ENCODE measurements at regions not wholly inside any gene's neighbourhood (a gene's known extent, or its start where the extent isn't known, plus 50 kb on each side); places are given as distances from the start of the nearest gene placed in this dataset.

DNA sequence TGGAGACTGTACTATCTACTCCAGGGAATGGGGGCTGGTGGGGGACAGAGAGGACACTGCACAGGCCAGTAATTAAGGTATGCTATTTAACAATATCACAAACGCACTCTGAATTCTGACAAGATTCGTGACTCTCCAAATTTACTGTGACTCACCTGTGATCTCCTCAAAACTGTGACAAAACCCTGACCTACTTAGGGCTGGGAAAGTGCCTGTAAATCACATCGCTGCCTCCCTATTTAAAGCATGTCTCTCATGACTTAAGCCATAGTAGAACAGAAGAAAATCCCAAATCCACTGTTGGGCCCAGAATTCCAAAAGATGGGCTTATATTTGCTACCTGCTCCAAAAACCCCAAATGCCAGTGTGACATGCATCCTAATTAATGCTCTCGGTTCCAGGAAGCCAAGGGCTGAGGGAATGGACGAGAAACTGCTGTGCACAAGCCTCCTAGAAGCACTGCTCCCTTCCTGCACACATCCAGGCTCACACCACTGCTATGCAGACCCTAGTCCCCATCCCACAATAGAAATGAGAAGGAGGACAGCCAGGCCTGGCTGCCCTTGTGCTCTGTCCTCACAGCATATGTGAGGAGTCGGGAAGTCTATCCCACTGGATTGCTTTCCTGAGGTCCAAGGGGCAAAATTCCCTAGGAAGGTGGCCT lies 187.7 kb upstream of the CHRNA7 start:
- H3K4me3 ChIP-seq (ENCODE audit: low read length in 2 of 2): no peak overlapping the region
- Mint-ChIP-seq H3K9me3 (peaks cover 0 to 2% (median 0%) of the 10 kb centered on the region in 8 donors), H3K36me3 (no peaks in the 10 kb centered on the region), H3K27me3 (peaks cover 3 to 4% of the 10 kb centered on the region in 2 donors), H3K4me3 (no peak overlapping the region), H3K27ac (no peak overlapping the region), H3K4me1 (no peaks in the 10 kb centered on the region)
- no peaks in the 10 kb centered on the region for H3K27me3 ChIP-seq (ENCODE audit: insufficient read depth, low read length)
- intact Hi-C loops (cut with micrococcal nuclease): no loop called here
- no peak for DNase-seq
- H3K27ac ChIP-seq (ENCODE audit: low read depth, low read length): no peak overlapping the region
- H3K9me3 ChIP-seq (ENCODE audit: control insufficient read depth in 1 of 2, low read length in 2 of 2): no peaks in the 10 kb centered on the region
- no peaks in the 10 kb centered on the region for H3K4me1 ChIP-seq (ENCODE audit: insufficient read depth, low read length)
- ChIA-PET CTCF (ENCODE audit: partially characterized antibody) (no interaction called here), POLR2A (ENCODE audit: partially characterized antibody) (no interaction called here)
- H3K36me3 ChIP-seq (ENCODE audit: insufficient read depth, low read length): no peaks in the 10 kb centered on the region

DNA sequence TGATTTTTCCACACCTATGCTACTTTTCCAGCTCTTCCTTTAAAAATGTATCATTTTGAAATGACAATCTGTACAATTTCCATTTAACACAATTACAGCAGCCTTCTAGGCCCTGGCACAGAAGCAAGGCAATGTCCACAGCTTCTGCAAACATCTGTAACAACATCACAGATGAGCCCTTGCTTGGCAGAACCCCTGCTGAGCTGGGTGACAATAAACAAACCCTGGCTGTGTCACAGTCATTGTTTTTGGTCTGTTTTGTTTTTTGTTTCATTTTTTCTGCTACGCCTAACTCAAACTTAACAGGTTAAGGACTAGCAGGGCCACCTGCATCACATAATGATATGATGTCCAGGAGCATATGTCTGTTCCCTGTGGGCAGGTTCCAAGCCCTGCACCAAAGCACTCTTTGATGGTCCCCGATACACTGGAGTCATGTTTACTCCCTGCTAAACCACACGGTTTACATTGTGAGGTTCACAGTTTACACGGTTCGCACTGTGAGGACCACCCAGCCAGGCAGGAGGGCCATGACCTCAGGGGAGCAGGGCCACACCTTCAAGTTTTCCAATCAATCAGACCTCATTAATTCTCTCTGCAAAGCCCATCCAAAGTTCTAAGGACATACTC lies 186.8 kb upstream of the CHRNA7 start:
- no peaks in the 10 kb centered on the region for H3K36me3 Mint-ChIP-seq
- no peak overlapping the region for H3K27ac ChIP-seq (ENCODE audit: low read depth, low read length)
- no peak overlapping the region for H3K27ac Mint-ChIP-seq
- DNase-seq: no peak
- no peaks in the 10 kb centered on the region for H3K4me1 Mint-ChIP-seq
- ChIA-PET CTCF (ENCODE audit: partially characterized antibody) (interaction anchor here (0.7 kb wide), 1 partner anchor 696 kb away, joined by 3 read pairs; no protein-coding TSS in a partner anchor), POLR2A (ENCODE audit: partially characterized antibody) (no interaction called here)
- no peaks in the 10 kb centered on the region for H3K4me1 ChIP-seq (ENCODE audit: insufficient read depth, low read length)
- intact Hi-C loops (cut with micrococcal nuclease): no loop called here
- H3K4me3 ChIP-seq (ENCODE audit: low read length in 2 of 2): no peak overlapping the region
- H3K36me3 ChIP-seq (ENCODE audit: insufficient read depth, low read length): no peaks in the 10 kb centered on the region
- no peaks in the 10 kb centered on the region for H3K9me3 ChIP-seq (ENCODE audit: control insufficient read depth in 1 of 2, low read length in 2 of 2)
- H3K27me3 ChIP-seq (ENCODE audit: insufficient read depth, low read length): no peaks in the 10 kb centered on the region
- peaks cover 3 to 5% of the 10 kb centered on the region in 2 donors for H3K27me3 Mint-ChIP-seq
- peaks cover 0 to 2% (median under 1%) of the 10 kb centered on the region in 8 donors for H3K9me3 Mint-ChIP-seq
- H3K4me3 Mint-ChIP-seq: no peak overlapping the region

DNA sequence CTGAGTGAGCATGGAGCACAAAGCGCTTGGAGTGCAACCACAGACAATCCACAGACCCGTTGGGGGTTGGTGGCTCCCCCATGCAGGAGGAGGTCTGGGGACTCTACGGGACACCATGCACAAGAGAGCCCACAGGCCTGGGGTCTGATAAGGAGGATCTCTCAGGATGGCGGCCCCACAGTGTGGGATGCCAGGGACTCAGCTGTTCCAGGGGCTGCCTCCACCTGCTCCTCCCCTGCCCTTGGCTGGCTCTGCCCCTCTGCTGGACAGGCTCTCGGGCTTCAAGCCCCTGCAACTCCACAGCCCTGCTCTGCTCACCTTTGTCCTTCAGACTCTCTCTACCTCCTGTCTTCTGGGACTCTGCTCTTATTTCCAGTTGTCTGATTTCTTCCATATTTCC lies 184.5 kb upstream of the CHRNA7 start:
- Histone ChIP-seq H3K4me1 (ENCODE audit: insufficient read depth, low read length) (no peaks in the 10 kb centered on the region), H3K4me3 (ENCODE audit: low read length in 2 of 2) (no peak overlapping the region), H3K27ac (ENCODE audit: low read depth, low read length) (no peak overlapping the region), H3K27me3 (ENCODE audit: insufficient read depth, low read length) (no peaks in the 10 kb centered on the region), H3K36me3 (ENCODE audit: insufficient read depth, low read length) (no peaks in the 10 kb centered on the region), H3K9me3 (ENCODE audit: control insufficient read depth in 1 of 2, low read length in 2 of 2) (no peaks in the 10 kb centered on the region)
- Mint-ChIP-seq H3K4me3 (no peak overlapping the region), H3K4me1 (no peaks in the 10 kb centered on the region), H3K36me3 (no peaks in the 10 kb centered on the region), H3K9me3 (peaks cover 0 to 23% (median 8%) of the 10 kb centered on the region in 8 donors), H3K27ac (no peak overlapping the region), H3K27me3 (peaks cover 5 to 12% of the 10 kb centered on the region in 2 donors)
- CTCF ChIA-PET (ENCODE audit: partially characterized antibody): no interaction called here
- no peak for DNase-seq
- intact Hi-C loops (cut with micrococcal nuclease): no loop called here
- POLR2A ChIA-PET (ENCODE audit: partially characterized antibody): no interaction called here

DNA sequence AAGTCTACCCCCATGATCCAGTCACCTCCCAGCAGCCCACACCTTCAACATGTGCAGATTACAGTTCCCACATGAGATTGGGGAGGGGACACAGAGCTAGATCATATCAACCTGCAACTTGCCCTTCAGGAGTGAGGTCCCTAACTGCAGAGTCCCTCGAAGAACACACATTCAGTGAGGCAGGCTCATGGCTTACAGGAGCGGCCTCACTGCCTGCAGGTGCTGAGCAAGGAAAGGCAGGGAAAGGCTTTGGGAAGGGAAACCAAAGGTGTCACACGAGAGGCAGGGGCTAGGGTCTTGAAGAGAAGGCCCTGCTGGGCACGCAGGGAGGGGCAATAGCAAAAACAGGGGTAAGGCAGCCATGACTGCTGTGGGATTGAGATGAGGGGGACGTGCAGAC lies 182.4 kb upstream of the CHRNA7 start:
- ChIA-PET POLR2A (ENCODE audit: partially characterized antibody) (no interaction called here), CTCF (ENCODE audit: partially characterized antibody) (no interaction called here)

DNA sequence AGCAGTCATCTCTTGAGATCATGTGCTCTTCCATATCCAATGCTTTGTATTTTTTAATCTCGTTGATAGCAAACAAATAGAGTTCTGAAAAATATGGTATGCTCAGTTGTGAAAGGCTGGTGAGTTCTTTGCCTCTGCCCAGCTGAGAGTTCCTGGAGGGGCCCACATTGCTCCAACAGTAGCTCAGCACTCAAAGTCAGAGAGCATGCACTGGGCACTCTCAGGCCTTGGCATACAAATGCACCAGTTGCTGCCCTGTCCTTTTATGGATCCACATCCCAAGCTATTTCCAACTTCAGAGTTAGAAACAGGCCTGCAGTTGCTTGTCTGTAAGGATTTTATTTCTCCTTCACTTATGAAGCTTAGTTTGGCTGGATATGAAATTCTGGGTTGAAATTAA lies 181.7 kb upstream of the CHRNA7 start:
- Histone ChIP-seq H3K27ac (ENCODE audit: low read depth, low read length) (no peak overlapping the region), H3K4me1 (ENCODE audit: insufficient read depth, low read length) (no peaks in the 10 kb centered on the region), H3K36me3 (ENCODE audit: insufficient read depth, low read length) (no peaks in the 10 kb centered on the region), H3K9me3 (ENCODE audit: control insufficient read depth in 1 of 2, low read length in 2 of 2) (no peaks in the 10 kb centered on the region), H3K4me3 (ENCODE audit: low read length in 2 of 2) (no peak overlapping the region), H3K27me3 (ENCODE audit: insufficient read depth, low read length) (no peaks in the 10 kb centered on the region)
- H3K36me3 Mint-ChIP-seq: no peaks in the 10 kb centered on the region
- peaks cover 11 to 24% of the 10 kb centered on the region in 2 donors for H3K27me3 Mint-ChIP-seq
- DNase-seq: no peak
- POLR2A ChIA-PET (ENCODE audit: partially characterized antibody): no interaction called here
- intact Hi-C loops (cut with micrococcal nuclease): no loop called here
- H3K4me3 Mint-ChIP-seq: no peak overlapping the region
- H3K9me3 Mint-ChIP-seq: peaks cover 4 to 29% (median 14%) of the 10 kb centered on the region in 8 donors
- no peak overlapping the region for H3K27ac Mint-ChIP-seq
- CTCF ChIA-PET (ENCODE audit: partially characterized antibody): no interaction called here
- H3K4me1 Mint-ChIP-seq: no peaks in the 10 kb centered on the region

More for the DNA sequence above, 182.4 kb upstream of the CHRNA7 start:
- Histone ChIP-seq H3K27ac (ENCODE audit: low read depth, low read length) (no peak overlapping the region), H3K4me3 (ENCODE audit: low read length in 2 of 2) (no peak overlapping the region), H3K36me3 (ENCODE audit: insufficient read depth, low read length) (no peaks in the 10 kb centered on the region), H3K4me1 (ENCODE audit: insufficient read depth, low read length) (no peaks in the 10 kb centered on the region), H3K27me3 (ENCODE audit: insufficient read depth, low read length) (no peaks in the 10 kb centered on the region), H3K9me3 (ENCODE audit: control insufficient read depth in 1 of 2, low read length in 2 of 2) (no peaks in the 10 kb centered on the region)
- intact Hi-C loops (cut with micrococcal nuclease): no loop called here
- DNase-seq: no peak
- Mint-ChIP-seq H3K27ac (no peak overlapping the region), H3K9me3 (peaks cover under 1 to 29% (median 13%) of the 10 kb centered on the region in 8 donors), H3K36me3 (no peaks in the 10 kb centered on the region), H3K4me3 (no peak overlapping the region), H3K4me1 (no peaks in the 10 kb centered on the region), H3K27me3 (peaks cover 11 to 19% of the 10 kb centered on the region in 2 donors)

DNA sequence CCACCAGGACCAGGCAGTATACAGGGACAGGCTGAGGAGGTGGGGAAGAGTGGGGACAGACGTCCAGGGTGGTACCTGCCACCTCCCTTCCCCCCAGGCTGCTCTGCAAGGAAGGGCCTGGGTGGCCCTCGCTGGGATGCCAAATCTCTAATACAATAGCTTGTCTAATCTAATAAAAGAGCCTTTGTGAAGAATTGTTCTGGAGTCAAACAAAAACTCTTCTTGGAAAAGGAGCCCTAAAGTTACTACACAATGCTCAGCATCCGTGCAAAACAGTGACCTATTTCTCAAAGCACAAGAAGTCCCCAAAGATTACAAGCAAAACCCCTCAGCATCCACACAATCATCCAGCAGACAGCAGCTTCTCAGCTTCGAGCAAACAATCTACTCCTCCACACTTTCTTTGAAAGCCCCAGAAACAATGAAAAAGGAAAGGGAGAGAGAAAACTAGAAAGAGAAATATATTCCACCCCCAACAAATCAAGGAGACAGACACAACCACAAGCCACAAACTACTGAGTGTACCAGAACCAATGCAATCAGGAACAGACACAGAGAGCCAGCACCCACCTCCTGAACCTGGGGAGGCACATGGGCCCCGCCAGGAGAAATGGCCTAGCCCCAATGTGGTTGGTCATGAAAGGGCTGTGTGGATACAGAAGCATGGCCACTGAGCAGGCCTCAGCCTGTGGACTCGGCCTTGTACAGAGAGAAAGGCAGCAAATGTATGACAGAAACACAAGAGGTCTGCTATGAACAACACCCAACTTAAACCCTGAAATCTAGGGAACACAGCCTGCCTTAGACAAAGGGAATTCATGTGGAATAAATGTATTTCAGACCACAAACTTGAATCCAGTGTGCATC lies 177.1 kb upstream of the CHRNA7 start:
- no peak overlapping the region for H3K27ac ChIP-seq (ENCODE audit: low read depth, low read length)
- H3K4me1 ChIP-seq (ENCODE audit: insufficient read depth, low read length): no peaks in the 10 kb centered on the region
- no peaks in the 10 kb centered on the region for H3K9me3 ChIP-seq (ENCODE audit: control insufficient read depth in 1 of 2, low read length in 2 of 2)
- no peaks in the 10 kb centered on the region for H3K27me3 ChIP-seq (ENCODE audit: insufficient read depth, low read length)
- POLR2A ChIA-PET (ENCODE audit: partially characterized antibody): no interaction called here
- Mint-ChIP-seq H3K9me3 (peaks cover 6 to 36% (median 19%) of the 10 kb centered on the region in 8 donors), H3K4me1 (no peaks in the 10 kb centered on the region), H3K27me3 (peaks cover 19 to 31% of the 10 kb centered on the region in 2 donors), H3K27ac (no peak overlapping the region), H3K4me3 (no peak overlapping the region), H3K36me3 (no peaks in the 10 kb centered on the region)
- no peak overlapping the region for H3K4me3 ChIP-seq (ENCODE audit: low read length in 2 of 2)
- H3K36me3 ChIP-seq (ENCODE audit: insufficient read depth, low read length): no peaks in the 10 kb centered on the region
- DNase-seq: no peak
- CTCF ChIA-PET (ENCODE audit: partially characterized antibody): no interaction called here
- intact Hi-C loops (cut with micrococcal nuclease): no loop called here

DNA sequence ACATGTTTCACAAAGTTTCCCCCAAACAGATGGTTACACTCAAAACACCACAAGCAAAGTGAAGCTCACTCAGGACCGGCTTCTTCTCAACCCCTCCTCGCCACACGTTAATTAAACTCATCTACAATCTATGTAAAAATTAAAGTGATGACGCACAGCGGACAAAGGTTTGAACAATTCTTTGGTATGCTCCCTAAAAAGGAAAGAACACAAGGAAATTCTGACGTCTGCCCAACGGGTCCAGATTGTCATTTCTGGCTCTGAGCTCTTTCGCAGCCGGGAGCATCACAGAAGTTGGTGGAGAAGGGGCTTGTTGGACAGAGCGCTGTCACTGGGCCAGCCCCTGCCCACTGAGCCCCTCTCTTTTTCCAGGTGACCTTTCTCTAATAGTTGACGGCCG lies 173.7 kb upstream of the CHRNA7 start:
- no peaks in the 10 kb centered on the region for H3K4me1 ChIP-seq (ENCODE audit: insufficient read depth, low read length)
- POLR2A ChIA-PET (ENCODE audit: partially characterized antibody): no interaction called here
- H3K27me3 ChIP-seq (ENCODE audit: insufficient read depth, low read length): no peaks in the 10 kb centered on the region
- H3K27me3 Mint-ChIP-seq: peaks cover 14 to 17% of the 10 kb centered on the region in 2 donors
- peaks cover 3 to 15% (median 6%) of the 10 kb centered on the region in 8 donors for H3K9me3 Mint-ChIP-seq
- intact Hi-C loops (cut with micrococcal nuclease): no loop called here
- no peak for DNase-seq
- H3K9me3 ChIP-seq (ENCODE audit: control insufficient read depth in 1 of 2, low read length in 2 of 2): no peaks in the 10 kb centered on the region
- H3K36me3 Mint-ChIP-seq: no peaks in the 10 kb centered on the region
- no peak overlapping the region for H3K4me3 ChIP-seq (ENCODE audit: low read length in 2 of 2)
- H3K4me3 Mint-ChIP-seq: no peak overlapping the region
- H3K27ac Mint-ChIP-seq: no peak overlapping the region
- H3K36me3 ChIP-seq (ENCODE audit: insufficient read depth, low read length): no peaks in the 10 kb centered on the region
- no peaks in the 10 kb centered on the region for H3K4me1 Mint-ChIP-seq
- no peak overlapping the region for H3K27ac ChIP-seq (ENCODE audit: low read depth, low read length)
- CTCF ChIA-PET (ENCODE audit: partially characterized antibody): no interaction called here
